HG03575 (cell line): ENCODE measurements at regions not wholly inside any gene's neighbourhood (a gene's known extent, or its start where the extent isn't known, plus 50 kb on each side); places are given as distances from the start of the nearest gene placed in this dataset.
"Not testable (repeated sequence)": the region's sequence is repeated elsewhere in the genome, so short reads cannot be mapped to it uniquely, and the experiment has no call there.

Source experiments
- ATAC-seq: cut with Tn5 transposase; IDR thresholded peaks from one replicate; pipeline ENCODE4 v1.9.1; 2021; ENCODE audit not compliant: unreplicated experiment, insufficient number of reproducible peaks, low FRiP score; ENCODE audit errors: extremely low read depth

DNA sequence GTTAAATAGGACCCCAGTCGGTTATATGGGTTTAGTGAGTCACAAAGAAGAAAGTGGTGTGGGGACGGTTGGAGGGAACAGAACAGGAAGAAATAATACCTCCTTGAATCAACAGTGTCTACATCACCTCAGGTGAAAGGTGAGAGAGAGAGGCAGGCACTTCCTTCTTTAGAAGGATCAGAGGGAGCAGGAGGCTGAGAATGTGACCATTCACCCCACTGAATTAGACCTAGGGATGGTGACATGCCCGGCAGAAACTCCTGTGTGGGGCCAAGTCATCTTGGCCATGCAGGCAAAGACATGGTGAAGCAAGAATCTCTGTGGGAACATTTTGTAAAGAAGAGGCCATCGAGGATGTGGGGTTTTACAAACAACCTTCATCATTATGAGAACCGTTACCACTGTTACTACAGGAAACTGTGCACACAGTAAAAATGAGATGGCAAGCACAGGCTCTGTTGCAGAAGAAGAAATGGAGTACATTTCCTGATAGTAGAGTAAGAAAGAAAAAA lies 1196.9 kb downstream of the VRK1 start:
- no peak for ATAC-seq

DNA sequence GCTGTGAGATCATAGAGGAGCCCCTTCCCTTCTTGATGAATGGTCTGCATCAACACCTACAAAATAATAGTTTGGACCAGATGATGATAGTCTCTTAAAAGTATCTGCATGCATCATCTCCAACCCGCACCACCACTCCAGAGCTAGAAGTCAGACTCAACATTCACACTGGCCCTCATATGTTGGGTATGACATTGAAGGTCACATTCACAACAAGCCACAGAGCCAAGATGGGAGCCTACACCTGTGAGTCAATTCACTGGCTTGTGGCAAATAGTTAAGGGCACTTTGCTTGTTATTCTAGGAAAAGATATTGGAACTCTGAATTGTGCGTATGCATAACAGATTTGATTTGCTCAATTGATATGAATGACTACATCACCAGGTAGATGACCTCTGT lies 1197.9 kb downstream of the VRK1 start:
- ATAC-seq, result no peak

DNA sequence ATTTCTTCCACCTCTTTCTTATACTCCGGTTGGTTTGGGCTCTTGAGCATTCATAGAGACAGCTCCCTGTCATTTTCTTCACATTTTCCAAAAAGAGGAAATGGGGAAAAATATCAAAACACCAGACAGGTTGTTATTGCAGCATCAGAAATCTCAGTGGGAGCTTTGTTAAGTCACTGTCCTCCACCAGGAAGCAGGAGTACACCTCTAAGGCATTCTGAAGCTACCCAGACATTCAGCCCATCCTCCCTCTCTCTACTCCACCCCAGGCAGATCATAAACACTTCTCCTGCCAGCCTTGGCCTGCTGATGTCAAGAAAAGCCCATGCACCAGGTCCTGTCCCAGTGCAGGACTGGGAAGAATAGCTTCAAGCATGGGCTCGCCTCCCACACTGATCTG lies 1198.3 kb downstream of the VRK1 start:
- ATAC-seq, result no peak

DNA sequence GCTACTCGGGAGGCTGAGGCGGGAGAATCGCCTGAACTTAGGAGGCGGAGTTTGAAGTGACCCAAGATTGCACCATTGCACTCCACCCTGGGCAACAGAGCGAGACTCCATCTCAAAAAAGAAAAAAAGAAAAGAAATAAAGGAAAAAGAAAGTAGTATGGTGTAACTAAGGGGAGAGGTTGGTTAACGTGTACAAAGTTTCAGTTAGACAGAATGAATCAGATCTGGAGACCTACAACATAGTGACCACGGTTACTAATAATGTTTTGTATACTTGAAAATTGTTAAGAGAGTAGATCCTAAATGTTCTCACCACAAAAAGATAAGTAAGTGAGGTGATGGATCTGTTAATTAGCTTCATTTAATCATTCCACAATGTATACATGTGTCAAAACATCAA lies 1208.8 kb downstream of the VRK1 start:
- ATAC-seq, result no peak

DNA sequence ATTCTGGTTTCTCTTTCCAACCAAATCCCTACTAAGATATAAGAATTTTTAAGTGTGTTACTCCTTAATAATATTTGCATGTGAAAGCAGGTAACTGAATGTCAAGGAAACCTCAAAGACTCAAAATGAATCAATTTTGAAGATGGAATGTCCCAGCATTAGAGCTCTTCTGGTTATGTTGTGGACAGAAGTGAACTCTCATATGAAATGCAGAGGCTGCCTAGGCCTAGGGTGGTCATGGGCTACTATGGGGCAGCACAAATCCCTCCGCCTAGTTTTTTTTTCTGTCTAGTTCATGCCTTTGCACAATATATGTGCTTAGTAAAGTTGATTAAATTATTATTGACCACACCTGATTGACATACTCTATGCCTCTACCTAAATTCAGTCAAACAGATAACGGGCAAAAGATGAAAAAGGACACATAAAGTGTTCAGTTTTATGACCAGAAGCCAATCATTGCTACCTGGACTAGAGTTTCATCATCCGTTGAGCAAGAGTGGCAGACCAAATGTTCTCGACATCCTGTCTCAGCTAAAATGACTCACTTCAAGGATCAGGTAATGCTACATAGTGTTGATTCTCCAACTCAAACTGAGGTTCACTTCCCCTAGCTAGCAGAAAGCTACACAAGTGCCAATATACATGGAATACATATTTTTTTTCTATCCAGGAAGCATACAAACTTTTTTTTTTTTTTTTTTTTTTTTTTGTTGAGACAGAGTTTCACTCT lies 1211.4 kb downstream of the VRK1 start:
- no peak for ATAC-seq

DNA sequence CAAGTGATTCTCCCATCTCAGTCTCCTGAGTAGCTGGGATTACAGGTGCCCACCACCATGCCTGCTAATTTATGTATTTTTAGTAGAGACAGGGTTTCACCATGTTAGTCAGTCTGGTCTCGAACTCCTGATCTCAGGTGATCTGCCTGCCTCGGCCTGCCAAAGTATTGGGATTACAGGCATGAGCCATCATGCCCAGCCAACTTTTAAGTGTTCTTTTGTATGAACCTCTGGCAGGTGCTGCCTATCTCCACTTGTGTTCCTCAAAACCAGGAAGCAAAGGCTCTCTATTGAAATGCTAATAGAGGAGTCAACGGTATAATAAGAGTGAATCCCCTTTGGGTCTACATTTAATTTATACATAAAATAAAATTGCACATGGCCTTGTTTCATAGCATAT lies 1212.0 kb downstream of the VRK1 start:
- not testable (repeated sequence) for ATAC-seq

DNA sequence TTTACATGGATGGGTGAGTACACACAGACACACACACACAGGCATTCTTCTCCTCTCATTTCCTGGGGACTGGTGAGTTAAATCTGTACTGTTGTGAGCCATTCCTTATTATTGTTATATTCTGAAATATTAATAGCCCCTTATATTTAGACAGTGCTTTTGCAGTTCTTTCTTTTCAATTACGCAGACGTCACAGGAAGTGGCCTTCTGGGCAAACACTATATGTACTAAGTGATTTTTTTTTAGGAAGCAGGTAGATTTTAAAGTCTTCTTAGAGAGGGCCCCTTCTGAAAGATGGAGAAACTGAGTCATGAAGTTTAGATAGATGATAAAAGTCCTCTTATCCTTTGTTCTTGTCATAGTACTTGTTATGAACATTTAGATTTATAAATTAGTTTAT lies 1213.6 kb downstream of the VRK1 start:
- no peak for ATAC-seq

DNA sequence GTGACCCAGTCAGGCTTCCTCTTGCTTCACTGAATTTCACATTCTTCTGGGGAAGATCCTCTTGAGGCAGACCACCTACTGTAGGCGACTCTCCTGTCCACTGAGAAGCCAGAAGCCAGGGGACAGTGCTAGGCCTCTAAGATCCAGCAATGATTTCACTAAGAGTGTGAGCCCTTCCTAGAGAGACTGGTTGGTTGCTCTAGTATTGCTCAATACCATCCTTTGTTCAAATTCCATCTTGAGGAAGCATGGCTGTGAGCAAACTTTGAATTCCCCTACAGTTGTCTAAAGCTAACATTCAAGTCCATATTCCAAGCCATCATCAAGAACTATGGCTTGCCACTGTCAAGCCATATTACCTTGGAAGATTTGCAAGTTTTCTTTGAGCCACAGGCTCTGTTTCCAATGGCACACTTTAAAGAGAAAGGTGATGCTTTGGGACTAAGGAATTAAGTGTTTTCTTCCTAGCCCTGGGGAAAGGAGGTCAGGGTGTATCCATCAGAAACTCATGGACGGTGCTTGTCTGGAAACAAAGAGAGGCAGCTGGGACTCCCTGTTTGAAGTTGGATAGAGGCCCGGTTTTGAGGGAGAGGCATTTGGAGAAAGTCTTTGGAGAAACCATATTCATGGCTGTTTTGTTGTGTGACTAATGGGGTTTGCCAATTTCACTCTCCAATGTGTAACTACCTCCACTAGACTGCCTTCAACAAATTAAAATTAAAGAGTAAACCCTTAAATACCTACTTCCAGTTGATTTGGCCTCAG lies 1217.9 kb downstream of the VRK1 start:
- no peak for ATAC-seq

DNA sequence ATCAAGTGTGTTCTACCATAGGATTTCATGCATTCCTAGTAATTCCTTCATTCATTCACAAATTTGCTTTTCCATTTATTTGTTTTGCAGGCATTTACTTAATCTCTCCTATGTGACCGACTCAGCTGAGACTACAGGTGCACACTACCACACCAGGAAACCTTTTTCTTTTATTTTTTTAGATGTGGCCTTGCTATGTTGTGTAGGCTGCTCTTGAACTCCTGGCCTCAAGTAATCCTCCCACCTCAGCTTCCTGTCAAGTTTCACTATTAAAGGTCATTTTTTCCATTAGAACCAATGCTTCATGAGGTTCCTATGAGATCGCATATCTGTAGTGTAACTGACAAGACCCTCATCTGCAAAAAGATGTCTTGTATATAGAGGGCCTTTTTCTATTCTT lies 1218.7 kb downstream of the VRK1 start:
- ATAC-seq, result no peak

DNA sequence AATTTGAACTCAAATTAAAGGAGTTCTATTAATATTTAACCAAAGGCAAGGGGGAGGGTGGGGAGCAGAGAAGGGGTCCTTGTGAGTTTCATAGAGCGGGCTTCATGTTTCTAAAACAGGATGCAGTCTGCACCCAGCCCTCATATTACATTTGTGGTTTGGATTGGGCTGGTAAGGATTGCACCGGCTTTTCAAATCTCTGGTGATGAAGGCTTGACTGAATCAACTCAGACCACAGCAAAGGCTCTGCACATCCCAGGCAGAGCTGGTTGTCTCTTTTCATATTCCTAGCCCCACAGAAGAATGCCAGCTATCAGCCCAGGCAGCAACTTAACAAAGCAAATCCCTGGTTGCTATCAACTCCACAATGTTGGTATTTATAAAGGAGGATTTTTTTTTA lies 1221.4 kb downstream of the VRK1 start:
- ATAC-seq, result no peak

DNA sequence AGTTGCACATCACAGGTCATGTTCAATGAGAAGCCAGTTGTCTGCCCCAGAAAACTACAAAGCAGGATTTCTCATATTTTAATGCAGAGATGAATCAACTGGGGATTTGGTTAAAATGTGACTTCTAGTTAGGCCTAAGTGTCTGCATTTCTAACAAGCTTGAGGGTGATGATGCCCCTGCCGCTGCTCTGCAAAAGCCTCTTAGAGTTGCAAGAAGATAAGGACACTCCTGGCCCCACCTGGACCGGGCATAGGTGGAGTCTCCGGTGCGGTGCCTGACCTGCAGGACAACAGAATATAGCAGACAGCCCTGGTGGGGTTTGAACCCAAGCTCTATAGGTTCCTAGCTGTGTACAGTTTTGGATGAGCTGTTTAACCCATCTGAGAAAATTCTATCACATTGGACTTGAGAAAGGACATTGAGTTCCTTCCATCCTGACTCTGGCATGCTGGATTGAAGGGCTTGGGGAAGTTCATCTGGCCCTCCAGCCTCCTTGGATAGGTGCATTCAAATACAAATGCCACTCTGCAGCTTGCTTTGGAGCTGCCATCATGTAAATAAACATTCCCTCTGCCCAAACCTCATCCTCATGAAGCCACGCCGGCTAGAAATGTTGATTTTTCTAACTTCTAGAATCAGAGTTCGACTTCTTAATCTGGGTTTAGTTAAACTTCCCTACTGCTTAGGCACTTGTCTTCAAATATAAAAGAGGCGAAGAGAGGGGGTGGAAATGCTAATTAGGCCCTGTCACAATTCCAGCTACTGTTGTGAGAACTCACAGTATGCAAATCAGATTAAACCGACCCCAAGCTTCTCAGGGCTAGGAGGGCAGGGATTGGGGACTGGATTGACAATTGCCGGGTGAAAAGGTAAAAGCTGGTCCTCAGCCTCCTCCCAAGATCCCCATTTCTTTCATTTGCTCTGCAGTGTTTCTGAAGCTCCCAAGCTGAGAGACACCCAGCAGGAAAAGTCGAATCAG lies 1225.6 kb downstream of the VRK1 start:
- ATAC-seq, result no peak

DNA sequence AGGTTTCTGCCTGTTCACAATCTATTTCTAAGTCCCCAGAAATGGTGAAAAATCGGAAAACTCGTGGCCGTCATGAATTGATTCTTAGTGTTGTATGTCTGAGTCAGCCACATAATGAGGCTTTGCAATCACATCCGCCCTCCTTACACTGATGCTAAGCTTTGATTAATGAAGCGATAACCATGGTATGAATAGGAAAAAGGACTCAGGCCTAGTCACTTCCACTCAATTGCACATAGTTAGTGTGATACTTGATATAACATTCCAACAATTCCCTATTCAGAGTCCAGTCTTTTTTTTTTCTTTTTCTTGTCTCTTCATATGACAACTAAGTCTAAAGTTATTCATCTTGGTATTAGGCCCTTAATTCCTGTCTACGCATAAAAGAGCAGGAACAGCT lies 1231.0 kb downstream of the VRK1 start:
- no peak for ATAC-seq

DNA sequence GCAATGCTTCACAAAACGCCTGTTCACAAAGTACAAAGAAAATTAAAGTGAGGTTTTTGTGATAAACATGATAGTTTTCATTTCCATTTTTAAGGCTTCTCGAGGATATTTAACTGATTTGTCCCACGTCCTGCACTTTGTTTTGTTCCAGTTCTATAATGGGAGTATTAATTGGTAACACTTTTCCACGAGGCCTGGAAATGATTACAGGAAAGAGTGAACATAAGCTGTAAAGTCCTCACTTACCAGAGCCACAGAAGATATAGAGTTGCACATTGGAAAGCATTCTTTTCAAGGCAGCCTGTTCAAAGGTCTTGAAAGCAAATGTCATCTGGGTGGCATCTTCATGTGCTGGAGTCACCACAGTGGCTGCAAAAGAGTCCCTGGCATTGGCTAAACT lies 1236.6 kb downstream of the BCL11B start:
- ATAC-seq, result no peak

DNA sequence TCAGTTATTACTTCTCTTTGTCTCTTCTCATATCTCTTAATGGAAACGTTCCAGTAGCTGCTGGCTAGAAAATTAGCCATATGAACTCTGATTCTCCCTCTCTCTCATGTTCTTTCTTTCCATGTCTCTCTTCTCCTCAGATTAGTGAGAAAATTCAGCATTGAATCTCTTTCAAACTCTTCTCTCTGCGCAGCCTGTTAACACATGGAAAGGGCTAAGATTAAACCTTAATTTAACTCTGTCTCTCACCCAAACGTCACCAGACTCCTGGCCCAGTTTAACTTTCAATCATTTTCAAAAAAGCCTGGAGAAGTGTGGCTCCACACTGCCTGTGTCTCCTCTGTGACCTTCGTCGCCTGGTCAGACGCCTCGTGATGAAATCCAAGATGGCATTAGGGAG lies 1234.2 kb downstream of the BCL11B start:
- ATAC-seq, result no peak

DNA sequence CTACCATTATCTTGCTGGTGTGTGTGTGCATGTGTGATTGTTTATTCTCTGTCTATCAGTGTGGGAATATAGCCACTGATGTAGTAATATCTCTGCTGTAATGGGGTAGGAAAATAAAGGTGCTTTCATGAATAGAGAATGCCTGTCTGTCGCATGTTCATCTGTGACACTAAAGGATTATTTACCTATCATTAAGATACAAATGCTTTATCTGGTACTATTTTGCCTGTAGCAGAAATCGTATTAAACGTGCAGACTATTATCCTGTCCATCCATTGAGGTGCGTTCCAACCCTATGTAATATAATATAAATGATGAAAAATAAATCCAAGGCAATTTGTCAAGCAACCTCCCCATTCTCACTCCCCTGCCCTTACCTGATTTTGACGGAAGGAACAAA lies 1215.1 kb downstream of the BCL11B start:
- ATAC-seq, result no peak

DNA sequence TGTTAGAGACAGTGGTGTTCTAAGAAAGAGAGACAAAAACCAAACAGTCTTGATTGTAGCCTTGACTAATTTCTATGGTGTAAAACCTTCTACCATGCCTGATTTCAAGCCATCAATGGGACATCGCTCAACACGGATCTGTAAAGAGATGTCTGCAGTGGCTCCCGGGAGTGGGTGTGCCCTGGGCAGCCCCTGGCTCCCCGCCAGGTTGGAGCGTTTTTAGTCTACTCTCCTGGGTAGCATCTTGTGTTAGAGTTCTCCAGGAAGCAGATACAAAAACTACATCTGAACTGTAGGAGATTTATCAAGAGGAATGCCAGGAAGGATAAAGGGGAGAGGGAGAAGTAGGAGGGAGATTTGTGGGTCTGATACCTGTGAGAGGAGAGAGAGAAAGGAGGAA lies 1212.9 kb downstream of the BCL11B start:
- ATAC-seq, result no peak

DNA sequence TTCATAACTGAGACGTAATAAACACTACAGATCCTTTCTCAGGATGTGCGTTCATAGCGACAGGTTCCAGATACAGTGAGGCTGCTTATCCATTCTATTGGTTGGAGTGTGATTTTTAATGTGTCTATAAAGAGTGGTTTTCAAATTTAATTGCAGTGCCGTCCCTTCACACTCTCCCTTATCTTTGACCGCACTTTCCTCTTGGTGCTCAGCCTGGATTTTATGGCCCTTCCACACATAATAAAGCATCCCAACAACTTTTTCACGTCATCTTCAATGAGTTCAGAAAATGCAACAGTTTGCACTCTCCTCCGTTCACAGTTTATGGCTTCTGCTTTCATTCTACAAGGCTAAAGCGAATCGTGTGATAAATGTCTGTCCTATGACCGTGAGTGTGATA lies 1209.9 kb downstream of the BCL11B start:
- no peak for ATAC-seq

DNA sequence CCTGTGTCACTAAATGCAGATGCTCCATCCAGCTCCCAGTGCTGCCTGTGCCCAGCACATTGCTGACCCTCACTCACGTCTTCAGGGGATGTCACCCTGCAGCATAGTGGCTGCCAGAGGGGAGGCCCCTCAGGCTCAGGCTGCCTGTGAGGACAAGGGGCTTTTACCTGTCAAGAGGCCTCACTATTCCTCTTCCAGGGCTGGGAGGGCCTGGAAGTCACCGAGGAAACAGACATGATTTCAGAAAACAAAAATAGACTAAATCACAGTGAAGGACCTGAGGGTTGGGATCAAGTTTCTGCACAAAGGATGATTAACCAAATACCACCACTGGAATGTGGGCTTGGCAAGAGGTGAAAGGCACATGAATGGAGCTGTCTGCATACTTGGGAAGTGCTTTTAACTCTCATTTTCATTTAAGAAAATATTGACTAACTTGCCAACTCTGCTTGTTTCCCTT lies 1202.3 kb downstream of the BCL11B start:
- no peak for ATAC-seq

DNA sequence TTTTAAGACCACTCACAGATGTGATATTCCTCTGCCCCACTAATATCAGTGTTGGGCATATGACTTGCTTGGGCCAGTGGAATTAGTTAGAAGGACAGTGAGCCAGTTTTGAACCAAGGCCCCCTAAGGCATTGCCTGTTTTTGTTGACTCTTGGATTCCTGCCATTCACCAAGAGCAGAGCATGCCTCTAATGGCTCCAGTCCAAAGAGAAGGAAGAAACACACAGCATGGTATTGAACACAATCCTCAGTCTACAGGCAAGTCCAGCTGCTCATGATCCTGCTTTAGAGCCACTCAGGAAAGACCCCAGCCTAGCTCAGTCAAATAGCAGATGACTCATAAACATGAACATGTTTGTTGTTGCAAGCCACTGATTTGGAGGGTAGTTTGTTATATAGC lies 1201.5 kb downstream of the BCL11B start:
- no peak for ATAC-seq
